T-helper 17 cell (primary cell): ENCODE measurements at regions not wholly inside any gene's neighbourhood (a gene's known extent, or its start where the extent isn't known, plus 50 kb on each side); places are given as distances from the start of the nearest gene placed in this dataset.
"Not testable (repeated sequence)": the region's sequence is repeated elsewhere in the genome, so short reads cannot be mapped to it uniquely, and the experiment has no call there.

ENCODE experiments used
- ATAC-seq: fragments of 150-1000 bp; cut with Tn5 transposase; 2 replicates; pipeline ENCODE4 v1.10.0; 2021; ENCODE audit warnings: mild to moderate bottlenecking, moderate library complexity
- DNase-seq, 3 donors: peaks; one replicate each; pipeline versions ENCODE4 v3.0.0 to v3.0.0-alpha.2; 2020 to 2021
- H3K9me3 ChIP-seq: one replicate; pipeline ENCODE4 v1.7.0; 2013; ENCODE audit warnings: low read length, mild to moderate bottlenecking; ENCODE audit not compliant: control insufficient read depth, poor library complexity, severe bottlenecking
- H3K27ac Mint-ChIP-seq: one replicate; pipeline ENCODE4 v1.8.0; 2022; ENCODE audit warnings: mild to moderate bottlenecking, moderate library complexity, mixed read lengths
- H3K27me3 Mint-ChIP-seq: one replicate; pipeline ENCODE4 v1.8.0; 2022; ENCODE audit warnings: mixed read lengths
- H3K36me3 Mint-ChIP-seq: one replicate; pipeline ENCODE4 v1.8.0; 2022; ENCODE audit warnings: low read depth, mixed read lengths
- H3K4me1 Mint-ChIP-seq: one replicate; pipeline ENCODE4 v1.8.0; 2022; ENCODE audit warnings: mild to moderate bottlenecking, mixed read lengths
- H3K4me3 Mint-ChIP-seq: one replicate; pipeline ENCODE4 v1.8.0; 2022; ENCODE audit warnings: mild to moderate bottlenecking, moderate library complexity, mixed read lengths

GRCh38 chr10:133785846-133786602 is 159.4 kb upstream of the FRG2B start:
- not testable (repeated sequence) for H3K27me3 Mint-ChIP-seq, ATAC-seq, H3K9me3 ChIP-seq, H3K4me1 Mint-ChIP-seq, H3K27ac Mint-ChIP-seq, H3K36me3 Mint-ChIP-seq, H3K4me3 Mint-ChIP-seq, DNase-seq

- not testable (repeated sequence) for H3K4me3 Mint-ChIP-seq
Observed at GRCh38 chr10:133785178-133785577, 158.6 kb upstream of the FRG2B start.

GRCh38 chr10:133765308-133765707 is 138.7 kb upstream of the FRG2B start:
- H3K9me3 ChIP-seq, ATAC-seq, H3K27ac Mint-ChIP-seq, H3K36me3 Mint-ChIP-seq, H3K27me3 Mint-ChIP-seq, DNase-seq, H3K4me1 Mint-ChIP-seq, H3K4me3 Mint-ChIP-seq: not testable (repeated sequence)

More at GRCh38 chr10:133785178-133785577, 158.6 kb upstream of the FRG2B start:
- not testable (repeated sequence) for DNase-seq, H3K27me3 Mint-ChIP-seq, H3K4me1 Mint-ChIP-seq, H3K9me3 ChIP-seq, ATAC-seq, H3K36me3 Mint-ChIP-seq, H3K27ac Mint-ChIP-seq

GRCh38 chr10:133764823-133765209 is 138.2 kb upstream of the FRG2B start:
- not testable (repeated sequence) for H3K27ac Mint-ChIP-seq, DNase-seq, H3K27me3 Mint-ChIP-seq, H3K4me1 Mint-ChIP-seq, H3K9me3 ChIP-seq, H3K4me3 Mint-ChIP-seq, H3K36me3 Mint-ChIP-seq
- peak; percentile 27 for ATAC-seq

- H3K4me1 Mint-ChIP-seq, H3K27ac Mint-ChIP-seq, H3K27me3 Mint-ChIP-seq, H3K4me3 Mint-ChIP-seq, DNase-seq, H3K9me3 ChIP-seq, H3K36me3 Mint-ChIP-seq: not testable (repeated sequence)
- peak; percentile 44 for ATAC-seq
Observed at GRCh38 chr10:133763875-133764822, 137.6 kb upstream of the FRG2B start.

- H3K4me1 Mint-ChIP-seq, H3K4me3 Mint-ChIP-seq, DNase-seq, H3K36me3 Mint-ChIP-seq, H3K27me3 Mint-ChIP-seq, H3K9me3 ChIP-seq, H3K27ac Mint-ChIP-seq: not testable (repeated sequence)
- peak; percentile 41 for ATAC-seq
Observed at GRCh38 chr10:133763190-133763589, 136.6 kb upstream of the FRG2B start.

GRCh38 chr10:133753545-133753944 is 127.0 kb upstream of the FRG2B start:
- not testable (repeated sequence) for H3K36me3 Mint-ChIP-seq, H3K4me3 Mint-ChIP-seq, H3K27ac Mint-ChIP-seq, H3K27me3 Mint-ChIP-seq, DNase-seq, H3K9me3 ChIP-seq, H3K4me1 Mint-ChIP-seq
- ATAC-seq, result peak; percentile 47
